LNCAP (cell line): ENCODE measurements at regions not wholly inside any gene's neighbourhood (a gene's known extent, or its start where the extent isn't known, plus 50 kb on each side); places are given as distances from the start of the nearest gene placed in this dataset.

Experiments
- CTCF ChIP-seq: fragments of 450-650 bp; IDR thresholded peaks from 2 replicates; pipeline ENCODE4 v1.5.1; 2017; ENCODE audit warnings: mild to moderate bottlenecking

GRCh38 chr2:63777816-63778215, 63.9 kb upstream of the UGP2 start:
- no peak for TF ChIP-seq CTCF

GRCh38 chr2:63778391-63778790, 63.3 kb upstream of the UGP2 start:
- no peak for TF ChIP-seq CTCF

- TF ChIP-seq CTCF, result no peak
Measured at GRCh38 chr2:63780518-63781155, 61.1 kb upstream of the UGP2 start.

- no peak for TF ChIP-seq CTCF
Measured at GRCh38 chr2:63784461-63784860, 57.2 kb upstream of the UGP2 start.

GRCh38 chr2:63785096-63785495, 56.6 kb upstream of the UGP2 start:
- TF ChIP-seq CTCF, result no peak

GRCh38 chr2:63786471-63786870, 55.2 kb upstream of the UGP2 start:
- no peak for TF ChIP-seq CTCF

GRCh38 chr2:63788071-63788470, 53.6 kb upstream of the UGP2 start:
- TF ChIP-seq CTCF, result no peak
